Myocyte (in vitro differentiated cells): ENCODE measurements at regions not wholly inside any gene's neighbourhood (a gene's known extent, or its start where the extent isn't known, plus 50 kb on each side); places are given as distances from the start of the nearest gene placed in this dataset.
A peak's percentile ranks its signal among the peaks of the same experiment; 100 is the strongest.
"Not testable (repeated sequence)": the region's sequence is repeated elsewhere in the genome, so short reads cannot be mapped to it uniquely, and the experiment has no call there.

Source experiments
- DNase-seq: peaks from one replicate; pipeline ENCODE4 v3.0.0-alpha.2; 2012; ENCODE audit warnings: low read depth

DNA sequence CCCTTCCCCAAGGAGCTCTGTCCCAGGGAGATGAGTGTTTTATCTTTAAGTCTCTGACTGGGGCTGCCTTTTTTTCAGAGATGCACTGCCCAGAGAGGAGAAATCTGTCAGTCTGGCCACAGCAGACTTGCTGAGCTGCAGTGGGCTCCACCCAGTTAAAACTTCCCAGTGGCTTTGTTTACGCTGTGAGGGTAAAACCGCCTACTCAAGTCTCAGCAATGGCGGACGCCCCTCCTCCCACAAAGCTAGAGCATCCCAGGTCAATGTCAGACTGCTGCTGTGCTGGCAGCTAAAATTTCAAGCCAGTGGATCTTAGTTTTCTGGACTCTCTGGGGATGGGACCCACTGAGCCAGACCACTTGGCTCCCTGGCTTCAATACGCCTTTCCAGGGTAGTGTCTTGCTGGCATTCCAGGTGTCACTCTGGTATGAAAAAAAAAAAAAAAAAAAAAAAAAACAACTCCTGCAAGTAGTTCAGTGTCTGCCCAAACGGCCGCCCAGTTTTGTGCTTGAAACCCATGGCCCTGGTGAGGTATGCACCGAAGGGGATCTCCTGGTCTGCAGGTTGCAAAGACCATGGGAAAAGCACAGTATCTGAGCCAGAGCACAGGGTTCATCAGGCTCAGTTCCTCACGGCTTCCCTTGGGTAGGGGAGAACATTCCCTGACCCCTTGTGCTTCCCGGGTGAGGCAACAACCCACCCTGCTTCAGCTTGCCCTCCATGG is 1616.1 kb upstream of the ADGRL3 start:
- no peak for DNase-seq

GRCh38 chr4:59597536-59598329 is 1602.4 kb upstream of the ADGRL3 start:
- no peak for DNase-seq

DNA sequence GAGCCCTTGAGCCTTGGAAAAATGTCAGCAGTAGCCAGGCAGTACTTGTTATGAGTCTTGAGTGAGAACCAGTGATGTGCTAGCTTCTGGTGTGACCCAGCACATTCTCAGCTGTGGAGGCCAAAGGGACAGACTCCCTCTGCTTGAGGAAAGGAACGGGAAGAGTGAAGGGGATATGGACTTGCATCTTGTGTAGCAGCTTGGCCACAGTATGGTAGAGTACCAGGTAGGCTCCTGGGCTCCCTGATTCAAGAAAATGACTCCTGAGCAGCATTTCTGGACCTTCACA is 1601.9 kb upstream of the ADGRL3 start:
- no peak for DNase-seq

GRCh38 chr4:59608466-59608865 is 1591.7 kb upstream of the ADGRL3 start:
- DNase-seq, result no peak

DNA sequence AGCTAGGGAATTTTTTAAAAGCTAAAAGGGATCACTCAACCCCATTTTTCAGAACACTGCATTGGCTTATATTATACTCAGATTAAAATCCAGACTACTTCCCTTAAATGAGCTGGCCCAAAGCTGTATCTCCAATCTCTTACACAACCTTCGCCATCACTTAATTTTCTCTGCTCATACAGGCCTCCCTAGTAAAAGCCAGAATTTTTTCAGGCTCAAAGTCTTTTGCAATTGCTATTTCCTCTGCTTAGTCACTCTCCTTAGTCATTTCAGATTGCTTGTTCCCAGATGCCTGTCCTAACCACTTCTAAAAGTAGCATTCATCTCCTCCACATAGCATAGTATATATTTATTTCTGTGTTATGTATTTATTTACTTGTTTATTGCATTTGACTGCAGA is 1587.9 kb upstream of the ADGRL3 start:
- DNase-seq, result peak; percentile 77

- DNase-seq, result no peak
These were observed 1584.8 kb upstream of the ADGRL3 start for GRCh38 chr4:59615316-59615715.

GRCh38 chr4:59629348-59629747 is 1570.8 kb upstream of the ADGRL3 start:
- DNase-seq, result no peak

DNA sequence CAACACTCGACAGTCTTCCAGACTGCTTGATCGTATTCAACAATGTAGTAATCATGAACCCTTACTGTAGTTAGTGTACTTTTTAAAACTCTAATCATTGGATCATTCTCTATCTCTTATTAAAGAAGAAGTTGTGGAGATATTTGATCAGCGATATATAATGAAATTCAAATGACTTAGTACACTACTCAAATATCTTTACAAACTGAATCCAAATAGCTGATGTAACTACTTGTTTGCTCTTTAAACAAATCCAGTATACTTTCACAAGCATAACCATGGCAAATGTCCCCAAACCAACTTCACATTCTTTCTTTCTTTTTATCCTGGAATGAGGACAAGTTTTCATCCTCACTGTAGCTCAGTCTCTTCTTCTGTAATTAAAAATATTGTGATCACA is 1569.9 kb upstream of the ADGRL3 start:
- DNase-seq, result no peak

DNA sequence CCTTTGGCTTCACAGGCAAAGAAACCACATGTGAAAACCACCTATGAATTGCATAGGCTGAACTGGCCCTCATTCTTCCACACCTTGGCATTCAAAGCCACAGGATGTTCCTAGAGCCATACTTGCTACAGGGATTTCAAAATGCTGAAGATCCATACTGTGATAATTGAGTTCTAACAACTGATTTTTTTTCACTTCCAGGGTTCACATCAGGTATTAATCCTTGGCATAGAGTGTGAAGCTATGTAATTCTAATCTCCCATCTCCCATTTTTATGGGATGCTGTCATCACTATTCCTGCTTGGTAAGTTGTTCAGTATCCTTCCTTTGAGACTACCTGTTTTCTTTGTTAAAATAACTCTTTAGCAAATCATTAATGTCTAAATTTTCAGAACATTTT is 1569.2 kb upstream of the ADGRL3 start:
- DNase-seq, result no peak

GRCh38 chr4:59637596-59637995 is 1562.5 kb upstream of the ADGRL3 start:
- no peak for DNase-seq

DNA sequence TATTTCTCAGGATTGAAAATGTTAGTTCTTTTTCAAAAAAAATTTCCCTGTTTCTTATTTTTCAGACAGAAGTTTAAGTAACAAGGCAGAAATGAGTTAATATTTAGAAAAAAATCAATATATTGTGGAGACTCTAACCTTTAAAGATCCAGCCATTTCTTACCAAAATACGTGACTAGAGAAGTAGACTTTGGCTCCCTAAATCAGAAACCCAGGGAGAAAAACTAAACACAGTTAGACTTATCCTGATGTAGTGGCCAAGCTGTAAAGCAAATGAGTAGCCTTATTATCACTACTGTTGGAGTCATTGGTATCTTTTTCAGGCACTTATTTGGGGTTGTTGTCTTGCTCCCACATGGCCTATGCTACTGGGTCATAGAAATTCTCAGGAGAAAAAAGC is 1556.4 kb upstream of the ADGRL3 start:
- DNase-seq, result no peak

DNA sequence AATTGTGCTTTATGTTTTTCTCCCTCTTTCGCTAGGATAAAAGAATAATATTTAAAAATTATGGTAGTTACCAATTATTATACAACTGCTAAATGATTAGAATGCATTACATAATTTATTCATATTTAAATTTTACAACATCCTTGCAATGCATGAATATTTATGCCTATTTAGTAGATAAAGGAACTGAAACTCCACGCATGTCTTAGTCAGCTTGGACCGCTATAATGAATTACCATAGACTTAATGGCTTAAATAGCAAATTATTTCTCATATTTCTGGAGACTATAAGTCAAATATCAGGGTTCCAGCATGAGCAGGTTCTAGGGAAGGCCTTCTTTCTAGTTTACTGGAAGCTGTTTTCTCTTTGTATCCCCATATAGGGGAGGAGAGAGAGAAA is 1555.4 kb upstream of the ADGRL3 start:
- no peak for DNase-seq

GRCh38 chr4:59646082-59646481 is 1554.0 kb upstream of the ADGRL3 start:
- no peak for DNase-seq

DNA sequence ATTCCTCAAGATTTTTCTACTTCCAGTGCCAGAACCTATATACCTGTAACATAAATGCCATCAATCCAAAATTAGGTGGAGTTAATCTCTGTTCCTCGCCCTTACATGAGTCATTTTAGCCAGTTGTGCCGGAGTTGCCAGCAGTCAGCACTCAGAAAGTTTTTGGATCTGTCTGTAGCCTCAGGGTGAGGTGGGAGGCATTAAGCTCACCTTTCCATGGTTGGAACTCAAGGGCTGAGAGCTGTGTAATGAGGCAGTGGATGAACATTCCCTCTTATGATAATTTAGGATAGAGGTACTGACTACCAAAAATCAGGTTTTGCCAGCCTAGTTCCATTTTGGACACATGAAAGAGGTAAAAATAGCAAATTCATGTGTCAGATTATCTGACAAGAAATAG is 1553.1 kb upstream of the ADGRL3 start:
- no peak for DNase-seq

GRCh38 chr4:59647500-59647899 is 1552.6 kb upstream of the ADGRL3 start:
- no peak for DNase-seq

DNA sequence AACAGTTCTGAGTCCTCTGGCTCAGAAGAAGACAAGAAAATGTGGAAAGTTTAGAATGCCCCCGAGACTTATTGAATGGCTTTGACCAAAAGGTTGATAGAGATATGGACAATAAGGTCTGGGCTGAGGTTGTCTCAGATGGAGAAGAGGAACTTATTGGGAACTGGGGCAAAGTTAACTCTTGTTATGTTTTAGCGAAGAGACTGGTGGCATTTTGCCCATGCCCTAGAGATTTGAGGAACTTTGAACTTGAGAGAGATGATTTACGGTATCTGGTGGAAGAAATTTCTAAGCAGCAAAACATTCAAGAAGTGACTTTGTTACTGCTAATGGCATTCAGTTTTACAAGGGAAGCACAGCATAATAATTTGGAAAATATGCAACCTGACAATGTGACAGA is 1549.3 kb upstream of the ADGRL3 start:
- DNase-seq, result no peak

DNA sequence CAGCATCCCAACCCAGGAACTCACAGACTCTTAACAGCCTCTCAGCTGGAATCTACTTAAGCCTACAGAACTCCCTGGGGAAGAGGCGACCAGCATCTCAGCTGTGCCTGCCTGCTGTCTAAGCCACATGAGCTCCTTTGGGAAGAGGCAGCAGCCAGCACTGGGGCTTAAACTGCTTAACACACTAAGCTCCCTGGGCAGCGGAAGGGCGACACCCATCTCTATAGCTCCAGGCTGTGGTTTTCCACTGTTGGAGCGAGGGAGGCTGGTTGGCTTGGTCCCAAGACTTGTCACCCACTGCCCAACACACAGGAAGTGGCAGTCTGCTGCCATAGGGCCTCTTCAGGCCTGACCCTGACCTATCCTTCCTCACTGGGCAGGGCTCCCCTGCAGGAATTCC is 1544.1 kb upstream of the ADGRL3 start:
- peak; percentile 68 for DNase-seq

- DNase-seq, result peak; percentile 3
These were observed 1535.4 kb upstream of the ADGRL3 start for GRCh38 chr4:59664771-59665170.

GRCh38 chr4:59666645-59667044 is 1533.5 kb upstream of the ADGRL3 start:
- DNase-seq, result no peak

GRCh38 chr4:59671037-59671436 is 1529.1 kb upstream of the ADGRL3 start:
- no peak for DNase-seq

DNA sequence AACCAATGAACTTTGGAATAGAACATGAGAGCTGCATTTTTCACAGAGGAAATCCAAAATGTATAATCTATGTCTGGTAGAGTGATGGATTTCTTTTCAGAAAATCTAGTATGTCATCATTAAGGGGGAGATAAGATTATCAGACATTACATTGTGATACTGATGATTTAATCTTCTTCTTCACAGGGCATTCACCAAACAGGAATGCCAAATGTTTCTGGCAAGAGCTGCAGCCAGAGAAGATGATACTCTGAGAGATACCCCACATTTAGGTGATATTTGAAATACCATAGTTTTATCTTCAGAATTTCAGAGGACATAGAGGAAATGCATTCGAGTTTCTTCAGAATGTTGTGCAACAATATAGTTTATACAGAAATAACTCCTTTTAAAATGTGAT is 1523.7 kb upstream of the ADGRL3 start:
- no peak for DNase-seq

GRCh38 chr4:59676992-59677391 is 1523.1 kb upstream of the ADGRL3 start:
- not testable (repeated sequence) for DNase-seq

DNA sequence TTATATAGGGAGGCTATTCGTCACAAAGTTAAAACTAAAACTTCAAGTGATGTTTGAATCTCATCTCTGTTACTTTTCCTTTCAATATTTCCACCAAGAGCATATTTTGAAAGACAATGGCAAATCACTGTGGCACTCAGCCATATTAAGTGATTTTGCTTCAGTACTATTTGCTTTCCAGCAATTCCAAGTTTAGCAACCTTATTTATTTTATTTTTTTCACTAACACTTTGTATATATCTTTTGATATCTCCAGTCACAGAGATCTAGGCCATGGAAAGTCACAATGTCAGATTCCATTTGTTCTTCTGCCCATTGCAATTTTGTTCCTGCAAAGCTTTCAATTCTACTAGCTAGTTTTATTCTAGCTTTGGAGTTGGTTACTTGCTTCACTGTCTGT is 1514.5 kb upstream of the ADGRL3 start:
- DNase-seq, result no peak
